A549 (cell line): ENCODE measurements at regions not wholly inside any gene's neighbourhood (a gene's known extent, or its start where the extent isn't known, plus 50 kb on each side); places are given as distances from the start of the nearest gene placed in this dataset.

Source experiments
- ATAC-seq, 2 experiments: fragments of 200-7000 bp in 1 of 2; fragments of >200 bp in 1 of 2; cut with Nextera tagmentation in 1 of 2; cut with Tn5 transposase in 1 of 2; 3 replicates each; pipeline versions ENCODE4 v1.8.0 to v1.9.1; 2018 to 2020; ENCODE audit warnings: mild to moderate bottlenecking in 1 of 2, moderate library complexity in 1 of 2
- CTCF ChIA-PET: fragments of 300-600 bp; sonication (Branson Sonifier 250); formaldehyde crosslinking; extraction: SDS; loops from one replicate; lab custom pipeline; 2021; ENCODE audit warnings: antibody characterized with exemption, inconsistent platforms; lab: Yijun Ruan, JAX
- POLR2A ChIA-PET: fragments of 350-600 bp; formaldehyde crosslinking; extraction: SDS; loops from one replicate; lab custom pipeline; 2021; ENCODE audit warnings: antibody characterized with exemption, inconsistent platforms; lab: Yijun Ruan, JAX
- DNase-seq, 2 experiments: peaks; one replicate each; pipeline versions ENCODE4 v3.0.0 to v3.0.0-alpha.2; 2011 to 2016; ENCODE audit warnings: low read depth in 1 of 2, low spot score in 1 of 2
- FAIRE-seq: peaks from 2 replicates; lab custom pipeline; 2011; peaks lifted over from hg19 to GRCh38; lab: Jason Lieb, UNC
- H3K27ac ChIP-seq, 2 experiments: fragments of >200 bp; sonication (Bioruptor Twin); formaldehyde crosslinking; 3 replicates each; pipeline ENCODE4 v1.5.1; 2016 to 2017
- H3K4me1 ChIP-seq: fragments of >200 bp; sonication (Bioruptor Twin); formaldehyde crosslinking; 3 replicates; pipeline ENCODE4 v1.6.1; 2016
- H3K4me2 ChIP-seq: fragments of >200 bp; sonication (Bioruptor Twin); formaldehyde crosslinking; 3 replicates; pipeline ENCODE4 v1.6.1; 2016
- H3K4me3 ChIP-seq: fragments of >200 bp; sonication (Bioruptor Twin); formaldehyde crosslinking; 3 replicates; pipeline ENCODE4 v1.5.1; 2016
- H3K9me3 ChIP-seq: fragments of >200 bp; sonication (Bioruptor Twin); formaldehyde crosslinking; 3 replicates; pipeline ENCODE4 v1.6.1; 2016
- BHLHE40 ChIP-seq: IDR thresholded peaks from 2 replicates; pipeline ENCODE4 v1.6.1; 2012; ENCODE audit warnings: low read depth, low read length, inconsistent platforms
- CBX2 ChIP-seq: fragments of 200-600 bp; sonication (generic); IDR thresholded peaks from 2 replicates; pipeline ENCODE4 v1.6.1; 2016; ENCODE audit warnings: low read depth, mild to moderate bottlenecking, borderline replicate concordance
- FOSB ChIP-seq: fragments of 250-450 bp; sonication (Bioruptor Pico); IDR thresholded peaks from 2 replicates; pipeline ENCODE4 v1.5.0; 2020; ENCODE audit warnings: mild to moderate bottlenecking, moderate library complexity
- FOXS1 ChIP-seq: fragments of 250-450 bp; sonication (Bioruptor Pico); IDR thresholded peaks from 2 replicates; pipeline ENCODE4 v1.5.0; 2020; ENCODE audit warnings: mild to moderate bottlenecking, moderate library complexity
- HEYL ChIP-seq: fragments of 250-450 bp; sonication (Bioruptor Pico); IDR thresholded peaks from 2 replicates; pipeline ENCODE4 v1.8.0; 2021; ENCODE audit warnings: mild to moderate bottlenecking, moderate library complexity
- HOXB13 ChIP-seq: fragments of 250-450 bp; sonication (Bioruptor Pico); IDR thresholded peaks from 2 replicates; pipeline ENCODE4 v1.5.0; 2020; ENCODE audit warnings: low read depth, mild to moderate bottlenecking, moderate library complexity
- HOXB5 ChIP-seq: fragments of 250-450 bp; sonication (Bioruptor Pico); IDR thresholded peaks from 2 replicates; pipeline ENCODE4 v1.5.0; 2020; ENCODE audit warnings: mild to moderate bottlenecking, moderate library complexity
- JUN ChIP-seq, 2 experiments: fragments of >200 bp; sonication (Bioruptor Twin); formaldehyde crosslinking; IDR thresholded peaks; 2 replicates in 1 of 2; 3 replicates in 1 of 2; pipeline ENCODE4 v1.6.1; 2016 to 2017
- JUNB ChIP-seq: fragments of >200 bp; sonication (Bioruptor Twin); formaldehyde crosslinking; IDR thresholded peaks from 2 replicates; pipeline ENCODE4 v1.6.1; 2016
- MAFK ChIP-seq: fragments of 450-650 bp; IDR thresholded peaks from 2 replicates; pipeline ENCODE4 v1.6.1; 2014; ENCODE audit not compliant: partially characterized antibody
- MYC ChIP-seq: IDR thresholded peaks from 2 replicates; pipeline ENCODE4 v1.6.1; 2012; ENCODE audit warnings: mild to moderate bottlenecking, inconsistent platforms, low read length, improper control_type of control experiment, borderline replicate concordance
- NFE2L2 ChIP-seq: fragments of 150-350 bp; conservative IDR thresholded peaks from 2 replicates; pipeline ENCODE4 v1.6.1; 2014; ENCODE audit warnings: low read length
- POLR2A ChIP-seq: IDR thresholded peaks from 2 replicates; pipeline ENCODE4 v1.6.1; 2012; ENCODE audit warnings: mild to moderate bottlenecking, low read length
- POLR2AphosphoS2 ChIP-seq: conservative IDR thresholded peaks from 2 replicates; pipeline ENCODE4 v1.6.1; 2012; ENCODE audit warnings: low read length, improper control_type of control experiment, inconsistent platforms
- RAD21 ChIP-seq, 2 experiments: fragments of >200 bp in 1 of 2; sonication (Bioruptor Twin) in 1 of 2; formaldehyde crosslinking in 1 of 2; IDR thresholded peaks in 1 of 2; conservative IDR thresholded peaks in 1 of 2; 2 replicates in 1 of 2; 3 replicates in 1 of 2; pipeline ENCODE4 v1.6.1; 2012 to 2018; ENCODE audit warnings: inconsistent platforms in 1 of 2
- RNF2 ChIP-seq: fragments of 200-600 bp; sonication (generic); IDR thresholded peaks from 2 replicates; pipeline ENCODE4 v1.6.1; 2016; ENCODE audit warnings: low read depth, mild to moderate bottlenecking, antibody characterized with exemption, moderate library complexity, borderline replicate concordance
- TP53 ChIP-seq: fragments of 250-450 bp; sonication (Bioruptor Pico); IDR thresholded peaks from 2 replicates; pipeline ENCODE4 v1.5.0; 2021; ENCODE audit warnings: mild to moderate bottlenecking, moderate library complexity
- WGBS: methylation state at CpG from one replicate; pipeline ENCODE4 v1.1.6; 2017; ENCODE audit errors: missing lambda C conversion rate; 5-methylcytosine and 5-hydroxymethylcytosine counted together
- TF ChIP-seq, protein P1 (sequence below): fragments of >200 bp; sonication (Bioruptor Twin); formaldehyde crosslinking; IDR thresholded peaks from 2 replicates; pipeline ENCODE4 v1.6.1; 2016
- TF ChIP-seq, protein P2 (sequence below): IDR thresholded peaks from 2 replicates; pipeline ENCODE4 v1.6.1; 2012
- TF ChIP-seq, protein P3 (sequence below): fragments of 450-650 bp; IDR thresholded peaks from 2 replicates; pipeline ENCODE4 v1.6.1; 2014; ENCODE audit warnings: antibody characterized with exemption
- TF ChIP-seq, protein P4 (sequence below): fragments of 200-600 bp; sonication (generic); IDR thresholded peaks from 2 replicates; pipeline ENCODE4 v1.6.1; 2016; ENCODE audit warnings: antibody characterized with exemption, mild to moderate bottlenecking, moderate library complexity
- TF ChIP-seq, protein P5 (sequence below): fragments of 250-450 bp; sonication (Bioruptor Pico); IDR thresholded peaks from 2 replicates; pipeline ENCODE4 v1.5.0; 2020; ENCODE audit warnings: low read depth, mild to moderate bottlenecking, moderate library complexity
- TF ChIP-seq, protein P6 (sequence below): IDR thresholded peaks from 2 replicates; pipeline ENCODE4 v1.6.1; 2012

DNA sequence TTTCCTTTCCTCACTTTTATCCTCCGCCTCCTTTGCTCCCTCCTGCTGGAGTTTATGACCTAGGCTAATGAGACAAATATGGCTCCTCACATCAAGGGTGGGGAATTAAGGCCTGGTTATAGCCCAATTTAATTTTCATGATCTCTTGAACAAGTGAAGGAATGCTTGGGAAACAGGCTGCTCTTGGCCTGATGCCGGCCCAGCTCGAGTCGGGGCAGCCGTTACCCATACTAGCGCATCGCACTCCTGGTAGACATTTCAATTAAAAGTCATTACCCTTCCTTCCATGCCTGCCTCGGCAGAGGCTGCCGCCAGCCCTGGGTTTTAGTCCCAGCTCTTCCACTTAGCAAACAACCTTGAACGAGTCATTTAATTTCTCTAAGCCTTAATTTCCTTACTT, 425.7 kb downstream of the TMEM38B start (continued):
- TF ChIP-seq, protein P1, sequence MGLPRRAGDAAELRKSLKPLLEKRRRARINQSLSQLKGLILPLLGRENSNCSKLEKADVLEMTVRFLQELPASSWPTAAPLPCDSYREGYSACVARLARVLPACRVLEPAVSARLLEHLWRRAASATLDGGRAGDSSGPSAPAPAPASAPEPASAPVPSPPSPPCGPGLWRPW: no peak
- TF ChIP-seq RNF2 (no peak), NFE2L2 (no peak), POLR2A (no peak), HEYL (CRISPR knock-in tag) (no peak), JUN (IDR thresholded peaks at IDR 0.05) (no peak), TP53 (CRISPR knock-in tag) (no peak), RAD21 (conservative IDR thresholded peaks at IDR 0.05 in 1 of 2, IDR thresholded peaks at IDR 0.05 in 1 of 2) (no peak), JUNB (no peak), HOXB5 (no peak), FOXS1 (CRISPR knock-in tag) (no peak)
- TF ChIP-seq, protein P2, sequence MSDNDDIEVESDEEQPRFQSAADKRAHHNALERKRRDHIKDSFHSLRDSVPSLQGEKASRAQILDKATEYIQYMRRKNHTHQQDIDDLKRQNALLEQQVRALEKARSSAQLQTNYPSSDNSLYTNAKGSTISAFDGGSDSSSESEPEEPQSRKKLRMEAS: no peak
- TF ChIP-seq, protein P3, sequence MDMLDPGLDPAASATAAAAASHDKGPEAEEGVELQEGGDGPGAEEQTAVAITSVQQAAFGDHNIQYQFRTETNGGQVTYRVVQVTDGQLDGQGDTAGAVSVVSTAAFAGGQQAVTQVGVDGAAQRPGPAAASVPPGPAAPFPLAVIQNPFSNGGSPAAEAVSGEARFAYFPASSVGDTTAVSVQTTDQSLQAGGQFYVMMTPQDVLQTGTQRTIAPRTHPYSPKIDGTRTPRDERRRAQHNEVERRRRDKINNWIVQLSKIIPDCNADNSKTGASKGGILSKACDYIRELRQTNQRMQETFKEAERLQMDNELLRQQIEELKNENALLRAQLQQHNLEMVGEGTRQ: no peak

DNA sequence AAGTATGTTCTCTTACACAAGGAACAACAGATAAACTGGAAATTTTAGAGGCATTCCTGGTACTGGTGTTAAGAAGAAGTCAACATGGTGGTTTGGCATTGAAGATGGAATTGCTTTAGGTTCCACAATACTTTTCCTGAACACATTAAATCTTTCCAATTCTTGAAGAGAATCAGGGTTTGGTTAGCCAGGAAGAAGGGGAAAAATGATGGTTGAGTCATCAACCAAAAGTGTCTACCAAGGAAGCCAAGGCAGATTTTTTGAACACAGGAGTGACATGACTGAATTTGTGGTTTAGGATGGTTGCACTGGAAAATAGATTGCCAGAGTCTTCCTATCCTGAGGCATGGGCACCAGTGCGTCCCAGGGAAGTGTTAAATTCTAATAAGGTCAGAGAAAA, 433.4 kb downstream of the TMEM38B start:
- DNase-seq: no peak
- 0% methylated on average over 1 of the region's 1 CpG for WGBS
- ATAC-seq: no peak
- Histone ChIP-seq H3K4me2 (no peak overlapping the region), H3K4me1 (no peaks in the 10 kb centered on the region), H3K27ac (no peak overlapping the region)
- no peak for FAIRE-seq
- POLR2A ChIA-PET: no interaction called here
- TF ChIP-seq POLR2AphosphoS2 (no peak), MYC (no peak), CBX2 (no peak), HOXB5 (no peak), RNF2 (no peak), BHLHE40 (no peak), MAFK (no peak), NFE2L2 (no peak), FOSB (CRISPR knock-in tag) (no peak), RAD21 (conservative IDR thresholded peaks at IDR 0.05 in 1 of 2, IDR thresholded peaks at IDR 0.05 in 1 of 2) (no peak), HOXB13 (CRISPR knock-in tag) (no peak)
- TF ChIP-seq, protein P4, sequence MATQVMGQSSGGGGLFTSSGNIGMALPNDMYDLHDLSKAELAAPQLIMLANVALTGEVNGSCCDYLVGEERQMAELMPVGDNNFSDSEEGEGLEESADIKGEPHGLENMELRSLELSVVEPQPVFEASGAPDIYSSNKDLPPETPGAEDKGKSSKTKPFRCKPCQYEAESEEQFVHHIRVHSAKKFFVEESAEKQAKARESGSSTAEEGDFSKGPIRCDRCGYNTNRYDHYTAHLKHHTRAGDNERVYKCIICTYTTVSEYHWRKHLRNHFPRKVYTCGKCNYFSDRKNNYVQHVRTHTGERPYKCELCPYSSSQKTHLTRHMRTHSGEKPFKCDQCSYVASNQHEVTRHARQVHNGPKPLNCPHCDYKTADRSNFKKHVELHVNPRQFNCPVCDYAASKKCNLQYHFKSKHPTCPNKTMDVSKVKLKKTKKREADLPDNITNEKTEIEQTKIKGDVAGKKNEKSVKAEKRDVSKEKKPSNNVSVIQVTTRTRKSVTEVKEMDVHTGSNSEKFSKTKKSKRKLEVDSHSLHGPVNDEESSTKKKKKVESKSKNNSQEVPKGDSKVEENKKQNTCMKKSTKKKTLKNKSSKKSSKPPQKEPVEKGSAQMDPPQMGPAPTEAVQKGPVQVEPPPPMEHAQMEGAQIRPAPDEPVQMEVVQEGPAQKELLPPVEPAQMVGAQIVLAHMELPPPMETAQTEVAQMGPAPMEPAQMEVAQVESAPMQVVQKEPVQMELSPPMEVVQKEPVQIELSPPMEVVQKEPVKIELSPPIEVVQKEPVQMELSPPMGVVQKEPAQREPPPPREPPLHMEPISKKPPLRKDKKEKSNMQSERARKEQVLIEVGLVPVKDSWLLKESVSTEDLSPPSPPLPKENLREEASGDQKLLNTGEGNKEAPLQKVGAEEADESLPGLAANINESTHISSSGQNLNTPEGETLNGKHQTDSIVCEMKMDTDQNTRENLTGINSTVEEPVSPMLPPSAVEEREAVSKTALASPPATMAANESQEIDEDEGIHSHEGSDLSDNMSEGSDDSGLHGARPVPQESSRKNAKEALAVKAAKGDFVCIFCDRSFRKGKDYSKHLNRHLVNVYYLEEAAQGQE: no peak
- TF ChIP-seq, protein P5, sequence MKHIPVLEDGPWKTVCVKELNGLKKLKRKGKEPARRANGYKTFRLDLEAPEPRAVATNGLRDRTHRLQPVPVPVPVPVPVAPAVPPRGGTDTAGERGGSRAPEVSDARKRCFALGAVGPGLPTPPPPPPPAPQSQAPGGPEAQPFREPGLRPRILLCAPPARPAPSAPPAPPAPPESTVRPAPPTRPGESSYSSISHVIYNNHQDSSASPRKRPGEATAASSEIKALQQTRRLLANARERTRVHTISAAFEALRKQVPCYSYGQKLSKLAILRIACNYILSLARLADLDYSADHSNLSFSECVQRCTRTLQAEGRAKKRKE: no peak
- TF ChIP-seq, protein P2: no peak
- TF ChIP-seq, protein P6, sequence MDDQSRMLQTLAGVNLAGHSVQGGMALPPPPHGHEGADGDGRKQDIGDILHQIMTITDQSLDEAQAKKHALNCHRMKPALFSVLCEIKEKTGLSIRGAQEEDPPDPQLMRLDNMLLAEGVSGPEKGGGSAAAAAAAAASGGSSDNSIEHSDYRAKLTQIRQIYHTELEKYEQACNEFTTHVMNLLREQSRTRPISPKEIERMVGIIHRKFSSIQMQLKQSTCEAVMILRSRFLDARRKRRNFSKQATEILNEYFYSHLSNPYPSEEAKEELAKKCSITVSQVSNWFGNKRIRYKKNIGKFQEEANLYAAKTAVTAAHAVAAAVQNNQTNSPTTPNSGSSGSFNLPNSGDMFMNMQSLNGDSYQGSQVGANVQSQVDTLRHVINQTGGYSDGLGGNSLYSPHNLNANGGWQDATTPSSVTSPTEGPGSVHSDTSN: no peak
- TF ChIP-seq, all 56 proteins: peak for 0
- no peaks in the 10 kb centered on the region for H3K9me3 ChIP-seq
- CTCF ChIA-PET: no interaction called here
- no peak overlapping the region for H3K4me3 ChIP-seq
